ENCODE measurements at regions not wholly inside any gene's neighbourhood (a gene's known extent, or its start where the extent isn't known, plus 50 kb on each side); places are given as distances from the start of the nearest gene placed in this dataset.

DNA sequence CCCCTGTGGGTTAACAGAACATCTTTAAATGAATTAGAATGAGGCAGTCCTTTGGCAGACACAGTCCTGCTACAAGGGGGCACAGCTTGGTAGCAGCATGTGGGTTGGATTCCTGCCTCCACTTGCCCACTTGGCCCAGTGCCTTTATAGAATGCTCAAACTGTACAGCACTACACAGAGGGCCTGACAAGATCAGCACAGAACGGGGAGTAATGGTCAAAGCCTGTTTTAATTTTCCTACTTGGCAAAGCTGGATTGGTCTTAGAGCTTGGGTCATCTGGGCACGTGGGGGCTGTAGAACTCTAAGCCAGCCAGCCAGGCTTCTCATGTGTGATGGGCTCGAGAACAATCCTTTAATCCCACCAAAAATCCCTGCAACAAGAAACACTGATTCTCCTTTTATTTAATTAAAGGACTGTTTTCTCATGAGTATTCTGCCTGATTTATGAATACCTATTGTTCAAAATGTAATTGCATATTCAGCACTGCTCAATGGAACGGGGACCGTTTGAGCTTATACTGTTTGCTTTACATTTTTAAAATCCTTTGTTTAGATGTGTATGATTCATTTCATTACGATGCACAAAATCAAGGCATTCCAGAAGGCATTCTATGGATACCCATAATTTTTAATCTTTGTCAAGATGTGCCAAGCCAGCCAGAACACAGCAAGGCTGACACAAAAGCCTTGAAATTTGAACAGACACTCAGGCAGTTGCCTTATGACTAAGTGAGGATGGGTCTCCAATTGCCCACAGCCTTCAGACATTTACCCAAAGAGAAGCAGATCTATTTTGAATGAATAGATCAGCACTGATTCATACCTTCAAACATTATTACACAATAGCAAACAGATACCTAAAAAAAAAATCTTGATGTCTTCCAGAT, 249.3 kb upstream of the TGFBR2 start:
- DNase-seq (ENCODE audit: low read depth), result no peak

DNA sequence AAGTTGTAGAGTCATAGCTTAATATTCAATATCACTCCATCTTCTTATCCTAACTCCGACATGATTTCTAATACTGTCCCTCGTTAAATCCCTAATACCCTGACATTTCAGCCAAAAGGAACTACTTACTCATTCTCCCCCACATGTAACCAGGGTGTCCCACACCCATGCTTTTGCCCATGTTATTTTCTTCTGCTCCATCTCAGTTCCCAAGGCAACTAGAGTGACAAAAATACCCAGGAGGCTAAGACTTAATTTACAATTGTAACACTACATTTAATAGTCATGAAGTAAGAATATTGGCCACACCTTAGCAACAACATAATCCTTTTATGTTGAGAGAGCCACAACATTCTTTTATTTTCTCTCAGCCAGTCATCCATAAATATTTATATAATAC, 248.5 kb upstream of the TGFBR2 start:
- DNase-seq (ENCODE audit: low read depth), result no peak

DNA sequence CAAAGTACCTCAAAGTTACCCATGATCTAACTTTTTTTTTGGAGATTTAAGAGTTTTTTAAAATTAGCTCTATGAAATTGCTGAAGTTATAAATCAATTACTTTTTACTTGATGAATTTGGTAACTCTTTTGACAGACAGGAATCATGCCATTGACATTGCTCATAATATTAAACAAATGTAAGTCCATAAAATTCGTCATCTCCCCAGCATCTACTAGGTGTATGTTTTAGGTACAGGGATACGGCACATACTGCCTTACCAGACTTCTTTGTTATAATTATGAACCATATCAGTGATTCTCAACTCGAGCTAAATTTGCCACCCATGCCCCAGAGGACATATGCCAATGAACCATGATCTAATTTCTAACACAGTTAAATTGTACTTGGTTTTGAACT, 247.5 kb upstream of the TGFBR2 start:
- DNase-seq (ENCODE audit: low read depth), result no peak

DNA sequence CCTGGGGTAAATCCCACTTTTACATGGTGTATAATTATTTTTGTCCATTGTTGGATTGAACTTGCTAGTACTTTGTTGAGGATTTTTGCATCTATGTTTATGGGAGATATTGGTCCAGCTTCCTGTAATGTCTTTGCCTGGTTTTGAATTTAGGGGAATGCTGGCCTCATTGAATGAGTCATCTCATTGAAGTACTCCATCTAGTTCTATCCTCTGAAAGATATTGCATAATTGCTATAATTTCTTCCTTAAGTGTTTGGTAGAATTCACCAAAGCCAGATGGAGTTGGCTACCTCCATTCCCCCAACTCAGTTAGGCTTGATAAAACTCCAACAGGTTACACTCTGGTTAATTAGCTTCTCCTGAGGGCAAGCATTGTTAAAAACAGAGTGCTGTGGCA, 237.4 kb upstream of the TGFBR2 start:
- DNase-seq (ENCODE audit: low read depth), result no peak

DNA sequence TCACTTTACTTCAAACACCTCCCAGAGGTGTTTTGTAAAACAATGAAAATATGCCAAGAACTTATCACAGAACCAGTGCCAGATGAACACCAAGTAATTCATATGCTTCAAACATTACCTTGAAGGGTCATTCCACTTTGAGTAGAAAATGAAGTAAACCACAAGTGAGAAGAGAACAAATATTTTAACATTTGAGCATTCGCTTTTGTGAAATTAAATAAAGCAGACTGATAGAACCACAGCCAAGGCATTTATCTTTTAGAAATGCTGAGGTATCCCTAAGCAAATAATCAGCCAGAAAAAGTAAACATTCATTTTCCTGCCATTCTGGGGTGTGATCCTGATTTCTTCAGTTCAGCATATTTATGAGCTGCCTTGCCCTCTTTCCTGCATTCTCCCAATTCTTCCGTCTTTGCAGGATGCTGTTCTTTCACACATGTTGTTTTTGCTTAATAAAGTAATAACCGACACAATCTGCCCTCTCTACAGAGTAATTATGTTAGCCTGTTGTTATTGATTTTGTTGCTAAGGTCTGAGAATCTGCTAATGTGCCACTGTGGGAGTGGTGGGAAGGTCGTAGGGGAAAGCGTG, 235.6 kb upstream of the TGFBR2 start:
- no peak for DNase-seq (ENCODE audit: low read depth)

DNA sequence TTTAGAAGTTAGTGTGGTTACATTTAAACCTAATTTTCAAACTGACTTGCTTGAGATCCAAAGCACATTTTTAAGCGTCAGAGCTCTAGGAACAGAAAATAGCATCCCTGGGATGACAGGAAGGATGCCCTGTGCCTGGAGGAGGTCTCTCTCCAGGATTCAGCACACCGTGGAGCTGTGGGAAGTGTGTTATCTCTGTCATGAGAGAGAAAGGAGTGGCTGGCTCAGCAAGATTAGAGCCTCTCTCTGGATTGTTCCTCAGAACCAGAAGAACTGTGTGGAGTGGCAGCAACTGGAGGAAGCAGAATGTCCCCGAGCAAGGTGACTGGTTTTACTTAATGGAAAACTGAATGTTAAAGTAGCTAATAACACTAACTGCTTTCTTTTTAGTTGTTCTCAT, 233.6 kb upstream of the TGFBR2 start:
- no peak for DNase-seq (ENCODE audit: low read depth)

DNA sequence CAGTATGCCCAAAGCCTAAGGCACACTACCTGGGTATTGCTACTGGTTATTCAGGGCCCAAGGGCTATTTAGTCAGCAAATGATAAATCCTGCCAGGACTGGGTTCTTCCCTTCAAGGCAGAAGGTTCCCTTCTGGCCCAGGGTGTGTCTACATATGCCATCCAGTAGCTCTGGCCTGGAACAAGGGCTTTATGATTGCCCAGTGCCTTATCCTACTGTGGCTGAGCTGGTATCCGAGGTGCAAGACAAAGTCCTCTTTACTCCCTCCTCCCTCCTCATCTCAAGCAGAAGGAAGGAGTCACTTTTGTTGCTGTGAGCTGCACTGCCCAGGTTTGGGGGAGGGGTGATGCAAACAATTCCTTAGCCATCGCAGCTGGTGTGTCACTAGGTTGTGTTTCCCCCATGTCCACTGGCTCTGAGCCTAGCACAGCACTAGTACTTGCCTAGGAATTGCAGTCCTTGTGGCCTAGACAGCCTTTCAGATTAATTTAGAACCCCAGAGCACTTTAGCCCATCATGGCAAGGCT, 221.8 kb upstream of the TGFBR2 start:
- DNase-seq (ENCODE audit: low read depth), result no peak

DNA sequence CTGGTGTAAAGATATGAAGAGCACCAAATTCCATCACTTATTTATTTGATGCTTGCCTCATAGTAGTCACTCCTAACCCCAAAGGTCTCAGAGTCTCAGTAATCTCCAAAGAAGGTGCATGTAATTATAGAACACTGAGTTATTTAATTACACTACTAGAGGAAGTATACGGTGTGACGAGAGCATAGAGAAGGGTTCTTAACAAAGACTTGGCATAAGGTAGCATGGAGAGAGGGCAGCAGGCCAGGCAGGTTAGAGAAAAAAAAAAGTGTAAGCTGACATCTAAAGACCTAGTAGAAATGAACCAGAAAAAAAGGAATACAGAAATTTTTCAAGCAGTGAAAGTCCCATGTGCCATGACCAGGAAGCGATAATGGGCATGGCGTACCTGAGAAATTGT, 213.3 kb upstream of the TGFBR2 start:
- no peak for DNase-seq (ENCODE audit: low read depth)

DNA sequence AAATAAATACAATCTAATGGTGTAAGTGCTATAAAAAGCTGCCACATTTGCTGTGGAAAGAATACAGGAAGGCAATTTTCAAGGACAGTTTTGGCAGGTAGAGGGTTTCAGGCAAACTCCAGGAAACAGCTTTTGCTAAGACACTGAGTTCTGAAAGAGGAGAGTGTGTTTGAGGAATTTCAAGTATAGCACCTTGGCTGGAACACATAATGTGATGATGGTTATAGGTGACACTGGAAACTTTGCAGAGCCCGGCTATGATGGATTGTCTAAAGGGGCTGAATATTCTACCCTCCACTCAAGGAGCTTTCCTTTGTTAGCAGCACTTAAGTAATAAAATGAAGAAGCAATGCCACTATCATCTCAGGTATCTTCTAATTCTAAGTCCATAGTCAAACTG, 209.4 kb upstream of the TGFBR2 start:
- no peak for DNase-seq (ENCODE audit: low read depth)

DNA sequence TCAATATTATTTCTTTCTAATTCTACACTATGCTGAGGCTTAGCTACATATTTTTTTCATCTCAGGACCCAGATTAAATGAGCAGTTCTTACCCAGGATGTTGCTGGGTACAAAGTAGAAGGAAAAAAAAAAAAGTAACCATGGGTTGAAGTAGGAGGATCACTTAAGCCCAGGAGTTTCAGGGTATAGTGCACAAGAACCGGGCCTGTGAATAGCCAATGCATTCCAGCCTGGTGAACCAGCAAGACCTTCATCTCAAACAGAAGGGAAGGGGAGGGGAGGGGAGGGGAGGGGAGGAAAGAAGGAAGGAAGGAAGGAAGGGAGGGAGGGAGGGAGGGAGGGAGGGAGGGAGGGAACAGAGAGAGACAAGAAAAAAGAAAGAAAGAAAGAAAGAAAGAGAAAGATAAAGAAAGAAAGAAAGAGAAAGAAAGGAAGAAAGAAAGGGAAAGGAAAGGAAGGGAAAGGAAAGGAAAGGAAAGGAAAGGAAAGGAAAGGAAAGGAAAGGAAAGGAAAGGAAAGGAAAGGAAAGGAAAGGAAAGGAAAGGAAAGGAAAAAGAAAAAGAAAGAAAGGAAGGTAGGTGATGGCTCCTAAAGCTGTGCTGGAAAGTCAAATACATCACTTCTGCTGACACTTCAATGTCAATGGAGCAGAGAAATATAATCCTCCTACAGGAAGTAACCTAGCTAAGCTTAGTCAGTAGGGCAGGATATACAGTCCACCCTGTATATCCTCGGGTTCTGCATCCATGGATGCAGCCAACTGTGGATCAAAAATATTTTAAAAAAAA, 206.8 kb upstream of the TGFBR2 start:
- DNase-seq (ENCODE audit: low read depth), result no peak

DNA sequence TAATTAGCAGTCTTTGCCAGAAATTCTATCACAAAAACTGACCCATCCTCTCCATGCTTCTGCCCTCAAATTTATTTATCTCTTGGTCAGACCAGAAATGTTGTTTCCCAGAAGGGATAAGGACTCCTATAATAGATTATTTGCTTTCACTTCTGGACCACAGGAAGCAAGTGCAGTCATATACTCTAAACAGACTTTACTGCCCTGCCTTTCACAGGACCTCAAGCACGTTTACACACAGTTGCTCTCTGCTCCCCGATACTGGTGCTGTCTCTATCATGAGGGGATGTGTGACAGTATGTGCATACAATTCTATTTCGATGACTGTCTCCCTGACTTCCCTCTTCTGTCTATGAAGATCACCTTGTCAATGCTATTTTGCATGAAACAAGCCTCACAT, 205.5 kb upstream of the TGFBR2 start:
- no peak for DNase-seq (ENCODE audit: low read depth)

DNA sequence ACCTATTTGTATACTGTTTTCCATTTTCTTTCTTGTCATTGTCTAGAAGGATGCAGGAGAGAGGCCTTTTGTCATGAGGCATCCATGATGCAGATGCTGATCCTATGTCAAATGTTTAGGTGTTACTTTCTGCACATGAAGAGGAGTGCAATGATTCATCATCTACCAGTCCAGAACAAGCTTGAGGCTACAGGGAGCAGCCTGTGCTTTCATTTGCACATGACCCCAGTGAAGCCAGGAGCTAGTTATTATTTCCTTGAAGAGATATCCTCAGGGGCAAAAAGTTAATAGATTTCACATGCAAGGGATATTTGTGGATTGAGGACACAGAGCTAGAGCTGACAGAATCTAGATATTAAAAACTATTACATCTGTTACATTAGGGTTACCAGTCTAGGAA, 204.4 kb upstream of the TGFBR2 start:
- DNase-seq (ENCODE audit: low read depth), result no peak

DNA sequence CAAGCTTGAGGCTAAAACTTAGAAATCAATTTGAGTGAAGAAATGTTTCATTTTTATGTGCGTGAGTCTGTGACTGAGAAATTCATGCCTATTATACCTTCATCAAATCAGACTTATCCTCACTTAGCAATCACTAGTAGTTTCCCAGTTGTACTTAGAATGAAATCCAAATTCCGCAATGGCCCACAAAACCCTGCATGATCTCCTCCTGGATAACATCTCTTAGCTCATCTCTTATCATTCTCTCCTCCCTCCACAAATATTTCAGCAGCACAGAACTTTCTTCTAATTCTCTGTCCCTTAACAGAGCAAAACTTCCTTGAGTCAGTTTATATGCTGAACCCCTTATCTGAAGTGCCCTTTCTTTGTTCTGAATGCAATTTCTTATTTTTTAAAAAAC, 198.8 kb upstream of the TGFBR2 start:
- DNase-seq (ENCODE audit: low read depth), result no peak

DNA sequence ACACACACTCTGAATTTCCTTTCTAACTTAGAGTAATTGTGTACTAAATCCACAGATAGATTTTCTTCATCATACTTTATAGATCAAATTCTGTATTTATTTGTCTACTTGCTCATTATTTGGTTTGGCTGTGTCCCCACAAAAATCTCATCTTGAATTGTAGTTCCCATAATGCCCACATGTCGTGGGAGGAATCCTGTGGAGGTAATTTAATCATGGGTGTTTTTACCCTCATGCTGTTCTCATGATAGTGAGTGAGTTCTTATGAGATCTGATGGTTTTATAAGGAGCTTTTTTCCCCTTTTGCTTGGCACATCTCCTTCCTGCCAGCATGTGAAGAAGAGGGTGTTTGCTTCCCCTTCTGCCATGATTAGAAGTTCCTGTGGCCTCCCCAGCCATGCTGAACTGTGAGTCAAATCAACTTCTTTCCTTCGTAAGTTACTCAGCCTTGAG, 198.3 kb upstream of the TGFBR2 start:
- DNase-seq (ENCODE audit: low read depth), result no peak

DNA sequence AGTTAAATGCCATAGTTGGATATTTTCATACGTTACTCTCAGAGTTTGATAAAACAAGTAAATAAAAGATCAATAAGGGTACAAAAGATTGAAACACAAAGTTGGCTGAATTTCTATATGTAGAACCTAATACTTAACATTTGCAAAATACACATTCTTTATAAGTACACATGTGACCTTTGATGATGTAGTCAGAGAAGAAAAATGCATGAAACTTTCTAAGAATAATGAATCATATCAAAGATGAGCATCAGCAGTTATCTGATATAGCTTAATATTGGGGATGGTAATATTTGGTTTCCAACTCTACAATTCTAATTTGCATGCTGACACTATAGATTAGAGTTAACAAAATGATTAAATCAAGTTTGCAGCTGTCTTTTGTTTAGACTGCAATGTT, 188.0 kb upstream of the TGFBR2 start:
- DNase-seq (ENCODE audit: low read depth), result no peak

DNA sequence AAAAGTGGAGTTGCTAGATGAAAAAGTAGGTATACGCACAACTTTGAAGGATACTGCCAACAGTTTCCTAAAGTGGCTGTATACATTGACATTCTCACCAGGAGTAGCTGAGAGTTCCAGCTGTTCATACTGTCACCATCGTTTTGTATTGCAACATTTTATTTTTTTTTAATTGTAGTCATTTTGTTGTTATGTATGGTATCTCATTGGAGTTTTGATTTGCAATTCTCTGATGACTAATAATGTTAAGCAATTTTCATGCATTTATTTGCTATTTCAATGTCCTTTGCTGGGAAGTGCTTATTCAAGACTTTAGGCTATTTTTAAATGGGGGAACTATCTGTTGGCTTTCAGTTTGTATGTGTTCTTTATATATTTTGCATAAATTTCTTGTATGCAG, 185.1 kb upstream of the TGFBR2 start:
- no peak for DNase-seq (ENCODE audit: low read depth)

DNA sequence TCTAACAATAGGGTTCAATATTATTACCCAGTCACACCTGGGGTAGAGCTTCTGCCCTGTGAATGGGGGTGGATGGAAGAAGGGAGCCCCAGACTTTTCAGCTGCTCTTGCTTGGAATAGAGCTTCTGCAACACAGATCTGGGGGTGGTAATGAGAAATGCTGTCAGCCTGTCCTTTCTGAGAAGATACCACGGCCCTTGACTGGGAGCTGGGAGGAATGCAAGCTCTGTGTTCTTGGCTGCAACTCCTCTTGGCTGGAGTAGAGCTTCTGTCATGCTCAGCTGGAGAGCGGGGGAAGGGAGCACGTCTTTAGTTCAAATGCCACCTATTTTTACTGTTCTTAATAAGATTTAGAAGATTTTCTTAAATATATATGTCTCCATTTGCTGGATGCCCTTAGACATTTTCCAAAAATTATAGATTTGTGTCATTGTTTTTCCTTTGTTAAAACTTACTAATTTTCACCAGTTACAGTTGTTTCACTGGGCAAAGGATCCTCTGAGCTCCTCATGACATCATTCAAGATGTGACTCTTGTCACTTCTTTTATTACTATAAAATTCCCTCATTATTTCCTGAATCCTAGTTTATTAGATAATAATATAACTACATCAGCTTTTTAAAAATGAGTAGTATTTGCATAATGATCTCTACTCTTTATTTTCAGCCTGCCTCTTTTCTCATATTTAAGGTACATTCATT, 180.0 kb upstream of the TGFBR2 start:
- no peak for DNase-seq (ENCODE audit: low read depth)

DNA sequence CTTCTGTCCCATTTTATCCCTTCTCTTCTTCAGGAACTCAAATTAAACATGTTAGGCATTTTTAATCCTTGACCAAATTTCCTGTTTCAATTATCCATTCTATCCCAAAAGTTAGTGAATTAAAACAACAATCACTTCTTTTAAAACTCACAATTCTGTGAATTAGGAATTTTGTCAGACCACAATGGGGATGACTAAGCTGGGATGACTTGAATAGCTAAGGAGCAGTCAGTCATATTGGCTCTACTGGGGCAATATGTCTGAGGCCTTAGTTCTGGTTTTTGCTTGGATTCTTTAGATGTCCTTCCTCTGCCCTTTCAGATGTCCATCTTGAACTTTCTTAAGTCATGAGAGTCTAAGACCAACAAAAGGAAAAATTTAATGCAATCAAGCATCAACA, 178.2 kb upstream of the TGFBR2 start:
- DNase-seq (ENCODE audit: low read depth), result no peak

DNA sequence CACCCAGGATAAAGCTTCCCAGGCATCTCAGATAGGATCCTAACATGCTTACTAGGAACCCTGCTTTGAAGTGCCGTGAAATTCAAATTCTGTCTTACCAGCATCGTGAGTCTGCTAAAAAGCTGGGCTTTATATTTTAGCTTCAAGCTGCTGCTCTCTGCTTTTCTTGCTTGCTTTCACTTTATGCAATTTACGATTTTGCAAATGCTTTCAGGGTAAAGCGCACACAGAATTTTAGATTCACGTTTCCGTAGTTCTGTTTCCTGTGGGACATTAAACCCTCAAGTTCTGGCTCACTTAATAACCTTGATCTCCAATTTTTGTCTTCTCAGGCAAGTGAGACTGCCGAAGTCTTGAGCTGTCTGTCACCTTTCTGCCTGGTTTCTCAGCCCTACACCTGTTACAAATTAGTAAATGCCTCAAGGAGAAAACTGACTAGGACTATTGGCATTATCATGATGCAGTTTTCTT, 170.5 kb upstream of the TGFBR2 start:
- no peak for DNase-seq (ENCODE audit: low read depth)

DNA sequence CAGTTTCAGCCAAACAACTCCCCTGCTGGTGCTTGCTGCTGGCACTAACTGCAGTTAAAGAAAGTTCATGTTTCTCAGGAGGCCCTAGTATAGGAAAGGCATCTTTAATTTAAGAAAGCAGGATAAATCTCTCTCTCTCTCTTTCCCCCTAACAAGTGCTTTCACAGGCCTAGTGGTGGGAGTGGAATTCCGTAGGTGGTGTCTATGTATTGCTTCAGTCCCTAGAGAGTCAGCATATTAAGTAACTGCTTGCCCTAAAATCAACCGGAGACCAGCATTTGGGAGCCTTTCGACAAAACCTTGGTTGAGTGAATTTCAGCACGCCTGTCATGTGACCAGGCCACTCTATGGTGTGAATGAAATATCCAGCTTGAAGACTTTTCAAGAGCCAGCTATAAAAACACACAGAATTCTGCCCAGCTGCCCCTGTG, 169.2 kb upstream of the TGFBR2 start:
- DNase-seq (ENCODE audit: low read depth), result no peak

DNA sequence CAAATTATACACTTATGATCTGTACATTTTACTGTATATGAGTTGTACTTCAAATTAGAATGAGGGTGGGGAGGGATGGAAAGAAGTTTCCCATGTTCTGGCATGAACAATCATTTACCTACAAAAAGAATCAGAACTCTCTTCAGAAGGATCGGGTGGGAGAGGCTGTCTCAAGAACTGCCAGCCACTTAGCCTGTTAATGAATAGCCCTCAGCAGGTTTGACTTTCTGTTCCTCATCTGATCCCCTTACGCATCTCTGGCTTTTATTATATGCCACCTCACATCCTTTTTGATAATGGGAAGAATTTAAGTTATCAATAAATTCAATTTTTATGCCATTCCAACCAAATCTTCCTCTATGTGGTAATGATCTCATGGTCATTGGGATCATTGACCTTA, 168.3 kb upstream of the TGFBR2 start:
- DNase-seq (ENCODE audit: low read depth), result no peak

DNA sequence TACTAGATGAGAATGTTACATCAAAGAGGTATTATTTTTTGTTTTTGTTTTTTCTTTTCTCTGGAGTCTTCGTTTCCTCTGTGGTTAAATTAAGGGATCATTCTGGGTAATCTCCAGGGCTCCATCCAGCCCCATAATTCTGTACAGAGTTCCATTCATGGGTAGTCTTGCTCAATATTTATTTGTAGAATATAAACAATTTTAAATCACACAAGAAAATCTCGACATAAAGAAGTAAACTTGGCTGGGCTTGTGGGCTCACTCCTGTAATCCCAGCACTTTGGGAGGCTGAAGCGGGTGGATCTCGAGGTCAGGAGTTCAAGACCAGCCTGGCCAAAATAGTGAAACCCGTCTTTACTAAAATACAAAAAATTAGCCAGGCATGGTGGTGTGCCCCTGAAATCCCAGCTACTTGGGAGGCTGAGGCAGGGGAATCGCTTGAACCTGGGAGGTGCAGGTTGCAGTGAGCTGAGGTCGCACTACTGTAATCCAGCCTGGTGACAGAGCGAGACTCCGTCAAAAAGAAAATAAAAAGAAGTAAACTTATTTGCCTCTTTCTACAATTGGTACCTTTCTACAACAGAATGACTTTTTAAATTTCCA, 166.8 kb upstream of the TGFBR2 start:
- no peak for DNase-seq (ENCODE audit: low read depth)
